Erythroblast (primary cell): ENCODE measurements at regions not wholly inside any gene's neighbourhood (a gene's known extent, or its start where the extent isn't known, plus 50 kb on each side); places are given as distances from the start of the nearest gene placed in this dataset.

ENCODE experiments used
- GATA1 ChIP-seq: IDR thresholded peaks from 2 replicates; pipeline ENCODE4 v1.6.1; 2011; ENCODE audit warnings: low read depth, mild to moderate bottlenecking, control low read depth, low read length, moderate library complexity
- POLR2A ChIP-seq: IDR thresholded peaks from 2 replicates; pipeline ENCODE4 v1.6.1; 2011; ENCODE audit warnings: mild to moderate bottlenecking, low read length

DNA sequence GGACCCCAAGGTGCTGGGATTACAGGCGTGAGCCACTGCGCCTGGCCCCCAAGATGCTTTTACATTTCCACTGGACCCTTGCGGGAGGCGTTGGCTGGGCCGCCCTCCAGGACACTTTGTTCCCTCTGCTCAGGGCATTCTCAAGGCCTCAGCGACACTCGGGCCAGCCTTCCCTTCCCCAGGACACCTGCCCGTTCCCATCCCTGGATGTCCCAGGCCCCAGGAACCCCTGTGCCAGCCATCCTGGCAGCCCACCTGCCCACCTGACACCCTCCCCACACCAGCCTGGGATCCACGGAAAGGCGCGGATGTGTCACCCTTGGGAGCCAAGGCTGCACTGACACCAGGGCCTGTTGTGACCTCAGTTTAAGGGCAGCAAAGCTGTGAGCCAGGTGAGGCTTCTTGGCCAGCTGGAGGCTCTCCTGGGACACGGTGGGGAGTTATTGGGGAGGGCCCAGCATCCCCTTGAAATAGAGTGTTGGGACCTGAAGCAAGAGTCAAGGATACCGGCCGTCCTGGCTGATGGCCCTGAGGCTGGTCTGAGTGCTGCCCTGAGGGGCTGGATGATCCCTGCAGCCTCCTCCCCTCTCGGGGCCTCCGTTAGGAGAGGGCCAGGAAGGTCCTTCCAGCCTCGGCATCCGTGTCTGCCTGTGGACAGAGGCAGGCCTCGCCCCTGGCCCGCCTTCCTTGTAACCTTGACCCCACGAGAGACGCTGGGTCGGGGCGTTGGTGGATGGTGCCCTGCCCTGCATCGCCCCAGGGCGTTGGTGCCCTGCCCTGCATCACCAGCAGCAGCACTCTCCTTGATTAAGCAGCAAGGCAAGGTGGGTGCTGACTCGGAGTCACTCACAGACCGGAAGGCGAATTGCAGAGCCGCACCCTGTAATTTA is 84.2 kb upstream of the BHLHE23 start:
- TF ChIP-seq GATA1 = no peak
- no peak for TF ChIP-seq POLR2A
